Liver (tissue), 3 donors: ENCODE measurements at regions not wholly inside any gene's neighbourhood (a gene's known extent, or its start where the extent isn't known, plus 50 kb on each side); places are given as distances from the start of the nearest gene placed in this dataset.

Experiments used
- FOXA1 ChIP-seq: IDR thresholded peaks from 2 replicates; pipeline ENCODE4 v1.6.1; 2016; ENCODE audit warnings: antibody characterized with exemption
- FOXA2 ChIP-seq: IDR thresholded peaks from 2 replicates; pipeline ENCODE4 v1.6.1; 2016; ENCODE audit warnings: antibody characterized with exemption
- GABPA ChIP-seq, 2 donors: IDR thresholded peaks in 1 of 2; conservative IDR thresholded peaks in 1 of 2; 2 replicates each; pipeline ENCODE4 v1.6.1; 2016; ENCODE audit warnings: antibody characterized with exemption in 2 of 2, mild to moderate bottlenecking in 1 of 2, moderate library complexity in 1 of 2
- RXRA ChIP-seq, 2 donors: IDR thresholded peaks; 2 replicates each; pipeline ENCODE4 v1.6.1; 2017 to 2018; ENCODE audit warnings: antibody characterized with exemption in 2 of 2, mild to moderate bottlenecking in 1 of 2
- SP1 ChIP-seq: IDR thresholded peaks from 2 replicates; pipeline ENCODE4 v1.6.1; 2018; ENCODE audit warnings: antibody characterized with exemption, mild to moderate bottlenecking
- TF ChIP-seq, protein P1 (sequence below): fragments of 150-350 bp; IDR thresholded peaks from 2 replicates; pipeline ENCODE4 v1.5.1; 2017; ENCODE audit warnings: improper control_type of control experiment, low read depth, low read length; ENCODE audit not compliant: missing input control
- TF ChIP-seq, protein P2 (sequence below): IDR thresholded peaks from 2 replicates; pipeline ENCODE4 v1.6.1; 2016; ENCODE audit warnings: antibody characterized with exemption
- donor health status: healthy.
- donor health status: healthy.

DNA sequence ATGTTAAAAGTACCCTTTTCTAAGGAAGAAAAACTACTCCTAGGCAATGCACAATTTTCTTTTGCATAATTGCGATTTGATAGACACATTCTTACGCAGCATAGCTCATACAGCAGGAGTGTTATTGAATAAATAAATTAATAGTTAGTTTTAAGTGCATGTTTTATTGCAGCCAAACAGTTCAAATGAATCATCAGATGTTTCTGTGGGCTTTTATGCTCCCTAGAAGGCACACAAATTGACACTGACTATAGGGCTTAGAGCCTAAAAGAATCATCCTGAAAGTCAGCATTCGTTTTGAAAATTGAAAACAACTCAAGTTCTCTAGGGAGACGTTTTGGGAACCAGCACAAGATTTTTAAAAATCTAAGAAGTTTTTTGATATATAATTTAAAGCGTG, 411.9 kb downstream of the HLX start:
- TF ChIP-seq RXRA (IDR thresholded peaks at IDR 0.05) (no peak), FOXA2 (no peak), FOXA1 (no peak), GABPA (IDR thresholded peaks at IDR 0.05 in 1 of 2, conservative IDR thresholded peaks at IDR 0.05 in 1 of 2) (no peak), SP1 (no peak)
- TF ChIP-seq, protein P1, sequence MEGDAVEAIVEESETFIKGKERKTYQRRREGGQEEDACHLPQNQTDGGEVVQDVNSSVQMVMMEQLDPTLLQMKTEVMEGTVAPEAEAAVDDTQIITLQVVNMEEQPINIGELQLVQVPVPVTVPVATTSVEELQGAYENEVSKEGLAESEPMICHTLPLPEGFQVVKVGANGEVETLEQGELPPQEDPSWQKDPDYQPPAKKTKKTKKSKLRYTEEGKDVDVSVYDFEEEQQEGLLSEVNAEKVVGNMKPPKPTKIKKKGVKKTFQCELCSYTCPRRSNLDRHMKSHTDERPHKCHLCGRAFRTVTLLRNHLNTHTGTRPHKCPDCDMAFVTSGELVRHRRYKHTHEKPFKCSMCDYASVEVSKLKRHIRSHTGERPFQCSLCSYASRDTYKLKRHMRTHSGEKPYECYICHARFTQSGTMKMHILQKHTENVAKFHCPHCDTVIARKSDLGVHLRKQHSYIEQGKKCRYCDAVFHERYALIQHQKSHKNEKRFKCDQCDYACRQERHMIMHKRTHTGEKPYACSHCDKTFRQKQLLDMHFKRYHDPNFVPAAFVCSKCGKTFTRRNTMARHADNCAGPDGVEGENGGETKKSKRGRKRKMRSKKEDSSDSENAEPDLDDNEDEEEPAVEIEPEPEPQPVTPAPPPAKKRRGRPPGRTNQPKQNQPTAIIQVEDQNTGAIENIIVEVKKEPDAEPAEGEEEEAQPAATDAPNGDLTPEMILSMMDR = no peak
- TF ChIP-seq, protein P2, sequence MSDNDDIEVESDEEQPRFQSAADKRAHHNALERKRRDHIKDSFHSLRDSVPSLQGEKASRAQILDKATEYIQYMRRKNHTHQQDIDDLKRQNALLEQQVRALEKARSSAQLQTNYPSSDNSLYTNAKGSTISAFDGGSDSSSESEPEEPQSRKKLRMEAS = no peak
